MM.1S (cell line): ENCODE measurements at regions not wholly inside any gene's neighbourhood (a gene's known extent, or its start where the extent isn't known, plus 50 kb on each side); places are given as distances from the start of the nearest gene placed in this dataset.
"Not testable (repeated sequence)": the region's sequence is repeated elsewhere in the genome, so short reads cannot be mapped to it uniquely, and the experiment has no call there.

ENCODE experiments used
- EZH2 ChIP-seq: fragments of 300-600 bp; sonication (generic); optimal IDR thresholded peaks from 2 replicates; pipeline ENCODE3; 2017; ENCODE audit warnings: low read depth, mild to moderate bottlenecking, antibody characterized with exemption, low read length, mixed read lengths
- EZH2phosphoT487 ChIP-seq: fragments of 300-600 bp; sonication (generic); IDR thresholded peaks from 2 replicates; pipeline ENCODE4 v1.6.1; 2018; ENCODE audit warnings: antibody characterized with exemption, low read length
- TF ChIP-seq, protein P1 (sequence below): fragments of 300-600 bp; sonication (generic); IDR thresholded peaks from 2 replicates; pipeline ENCODE4 v1.5.1; 2016; ENCODE audit warnings: antibody characterized with exemption, low read length, mixed read lengths

DNA sequence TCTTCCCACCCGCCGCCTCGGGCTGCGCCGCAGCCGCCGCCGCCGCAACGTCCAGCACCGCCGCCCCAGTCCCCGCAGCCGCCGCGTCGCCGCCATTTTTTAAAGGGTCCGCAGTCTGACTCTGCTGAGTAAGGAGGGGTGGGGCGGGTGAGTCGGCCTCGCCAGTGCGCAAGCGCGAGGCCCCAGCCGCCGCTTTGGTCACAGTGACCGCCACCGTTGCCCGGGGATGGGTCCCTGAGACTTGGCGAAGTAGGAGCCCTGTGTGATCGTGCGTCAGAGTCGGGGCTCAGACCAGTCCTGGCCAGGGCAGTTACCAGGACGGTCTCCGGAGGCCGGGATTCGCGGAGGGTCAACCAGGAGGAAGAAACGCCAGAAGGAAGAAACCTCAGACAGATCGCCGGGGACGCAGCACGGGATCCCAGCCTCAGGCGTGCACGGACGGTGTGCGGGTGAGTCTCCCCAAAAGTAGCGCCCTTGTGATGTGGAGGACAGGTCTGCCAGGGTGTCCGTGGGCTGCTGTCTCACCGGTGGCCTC lies 1414.2 kb upstream of the PCDH10 start:
- TF ChIP-seq, protein P1, sequence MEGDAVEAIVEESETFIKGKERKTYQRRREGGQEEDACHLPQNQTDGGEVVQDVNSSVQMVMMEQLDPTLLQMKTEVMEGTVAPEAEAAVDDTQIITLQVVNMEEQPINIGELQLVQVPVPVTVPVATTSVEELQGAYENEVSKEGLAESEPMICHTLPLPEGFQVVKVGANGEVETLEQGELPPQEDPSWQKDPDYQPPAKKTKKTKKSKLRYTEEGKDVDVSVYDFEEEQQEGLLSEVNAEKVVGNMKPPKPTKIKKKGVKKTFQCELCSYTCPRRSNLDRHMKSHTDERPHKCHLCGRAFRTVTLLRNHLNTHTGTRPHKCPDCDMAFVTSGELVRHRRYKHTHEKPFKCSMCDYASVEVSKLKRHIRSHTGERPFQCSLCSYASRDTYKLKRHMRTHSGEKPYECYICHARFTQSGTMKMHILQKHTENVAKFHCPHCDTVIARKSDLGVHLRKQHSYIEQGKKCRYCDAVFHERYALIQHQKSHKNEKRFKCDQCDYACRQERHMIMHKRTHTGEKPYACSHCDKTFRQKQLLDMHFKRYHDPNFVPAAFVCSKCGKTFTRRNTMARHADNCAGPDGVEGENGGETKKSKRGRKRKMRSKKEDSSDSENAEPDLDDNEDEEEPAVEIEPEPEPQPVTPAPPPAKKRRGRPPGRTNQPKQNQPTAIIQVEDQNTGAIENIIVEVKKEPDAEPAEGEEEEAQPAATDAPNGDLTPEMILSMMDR = not testable (repeated sequence)
- TF ChIP-seq EZH2, EZH2phosphoT487: not testable (repeated sequence)
